Right atrium auricular region (tissue), 2 donors: ENCODE measurements at regions not wholly inside any gene's neighbourhood (a gene's known extent, or its start where the extent isn't known, plus 50 kb on each side); places are given as distances from the start of the nearest gene placed in this dataset.
"Not testable (repeated sequence)": the region's sequence is repeated elsewhere in the genome, so short reads cannot be mapped to it uniquely, and the experiment has no call there.

Experiments used
- DNase-seq: peaks from one replicate; pipeline ENCODE4 v3.0.0-alpha.2; 2019; ENCODE audit warnings: low spot score
- H3K27ac ChIP-seq, 2 donors: fragments of 200-600 bp; sonication (generic); 1 replicate in 1 of 2; 2 replicates in 1 of 2; pipeline ENCODE4 v1.5.1; 2016 to 2019
- H3K27me3 ChIP-seq, 2 donors: fragments of 200-600 bp; sonication (generic); one replicate each; pipeline versions ENCODE4 v1.5.1 to v1.6.0; 2017 to 2019
- H3K36me3 ChIP-seq: fragments of 200-600 bp; sonication (generic); one replicate; pipeline ENCODE4 v1.5.1; 2016
- H3K4me1 ChIP-seq, 2 donors: fragments of 200-600 bp; sonication (generic); one replicate each; pipeline versions ENCODE4 v1.5.1 to v1.6.0; 2017 to 2019
- H3K4me3 ChIP-seq, 2 donors: fragments of 200-600 bp; sonication (generic); 1 replicate in 1 of 2; 2 replicates in 1 of 2; pipeline ENCODE4 v1.5.1; 2017 to 2019; ENCODE audit warnings: mild to moderate bottlenecking in 1 of 2, moderate library complexity in 1 of 2
- H3K9me3 ChIP-seq, 2 donors: fragments of 200-600 bp; sonication (generic); one replicate each; pipeline ENCODE4 v1.5.1; 2019
- TF ChIP-seq, protein P1 (sequence below), 2 donors: fragments of 200-600 bp; sonication (generic); IDR thresholded peaks; one replicate each; pipeline ENCODE4 v1.5.1; 2019; ENCODE audit warnings: antibody characterized with exemption in 2 of 2

- Histone ChIP-seq H3K36me3 (no peaks in the 10 kb centered on the region), H3K9me3 (no peaks in the 10 kb centered on the region), H3K27ac (no peak overlapping the region), H3K27me3 (no peaks in the 10 kb centered on the region), H3K4me1 (peaks cover 0 to 7% of the 10 kb centered on the region in 2 donors), H3K4me3 (no peak overlapping the region)
- DNase-seq, result peak; percentile 91
- TF ChIP-seq, protein P1, sequence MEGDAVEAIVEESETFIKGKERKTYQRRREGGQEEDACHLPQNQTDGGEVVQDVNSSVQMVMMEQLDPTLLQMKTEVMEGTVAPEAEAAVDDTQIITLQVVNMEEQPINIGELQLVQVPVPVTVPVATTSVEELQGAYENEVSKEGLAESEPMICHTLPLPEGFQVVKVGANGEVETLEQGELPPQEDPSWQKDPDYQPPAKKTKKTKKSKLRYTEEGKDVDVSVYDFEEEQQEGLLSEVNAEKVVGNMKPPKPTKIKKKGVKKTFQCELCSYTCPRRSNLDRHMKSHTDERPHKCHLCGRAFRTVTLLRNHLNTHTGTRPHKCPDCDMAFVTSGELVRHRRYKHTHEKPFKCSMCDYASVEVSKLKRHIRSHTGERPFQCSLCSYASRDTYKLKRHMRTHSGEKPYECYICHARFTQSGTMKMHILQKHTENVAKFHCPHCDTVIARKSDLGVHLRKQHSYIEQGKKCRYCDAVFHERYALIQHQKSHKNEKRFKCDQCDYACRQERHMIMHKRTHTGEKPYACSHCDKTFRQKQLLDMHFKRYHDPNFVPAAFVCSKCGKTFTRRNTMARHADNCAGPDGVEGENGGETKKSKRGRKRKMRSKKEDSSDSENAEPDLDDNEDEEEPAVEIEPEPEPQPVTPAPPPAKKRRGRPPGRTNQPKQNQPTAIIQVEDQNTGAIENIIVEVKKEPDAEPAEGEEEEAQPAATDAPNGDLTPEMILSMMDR (IDR thresholded peaks at IDR 0.05), result peak; percentile 91 to 97
Observed at GRCh38 chr7:82572195-82572880, 128.8 kb upstream of the CACNA2D1 start.

GRCh38 chr7:82571047-82571446, 127.5 kb upstream of the CACNA2D1 start:
- H3K27me3 ChIP-seq, H3K36me3 ChIP-seq, H3K4me3 ChIP-seq, H3K27ac ChIP-seq, DNase-seq, H3K9me3 ChIP-seq: not testable (repeated sequence)
- peaks cover 0 to 13% of the 10 kb centered on the region in 2 donors for H3K4me1 ChIP-seq

DNA sequence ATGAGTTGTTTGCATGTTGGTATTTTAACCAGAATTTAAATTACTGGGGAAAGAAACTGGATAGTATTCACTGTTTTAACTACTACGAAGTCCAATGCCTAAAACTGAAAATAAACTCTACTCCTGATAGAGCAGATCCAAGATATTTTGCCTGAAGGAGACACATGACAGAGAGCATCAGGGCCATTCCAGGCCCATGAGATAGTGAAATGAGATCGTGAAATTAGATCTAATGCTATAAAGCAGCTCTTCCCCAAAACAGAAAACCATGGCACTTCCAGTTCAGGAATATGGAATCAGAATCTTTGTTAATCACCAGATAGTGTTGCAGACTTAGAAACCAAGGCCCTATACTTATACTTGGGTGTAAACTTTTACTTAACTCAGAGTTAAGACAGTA, 124.3 kb upstream of the CACNA2D1 start:
- no peak overlapping the region for H3K27ac ChIP-seq
- peaks cover 0 to 13% of the 10 kb centered on the region in 2 donors for H3K4me1 ChIP-seq
- H3K9me3 ChIP-seq, result no peaks in the 10 kb centered on the region
- H3K27me3 ChIP-seq, result no peaks in the 10 kb centered on the region
- DNase-seq, result no peak
- TF ChIP-seq, protein P1 (IDR thresholded peaks at IDR 0.05), result no peak
- no peaks in the 10 kb centered on the region for H3K36me3 ChIP-seq
- H3K4me3 ChIP-seq, result no peak overlapping the region

- H3K36me3 ChIP-seq, result no peaks in the 10 kb centered on the region
- DNase-seq, result no peak
- no peaks in the 10 kb centered on the region for H3K27me3 ChIP-seq
- H3K4me3 ChIP-seq, result no peak overlapping the region
- TF ChIP-seq, protein P1 (IDR thresholded peaks at IDR 0.05), result no peak
- H3K9me3 ChIP-seq, result no peaks in the 10 kb centered on the region
- H3K4me1 ChIP-seq, result peaks cover 0 to 11% of the 10 kb centered on the region in 2 donors
- H3K27ac ChIP-seq, result no peak overlapping the region
Observed at GRCh38 chr7:82567356-82567755, 123.8 kb upstream of the CACNA2D1 start.

DNA sequence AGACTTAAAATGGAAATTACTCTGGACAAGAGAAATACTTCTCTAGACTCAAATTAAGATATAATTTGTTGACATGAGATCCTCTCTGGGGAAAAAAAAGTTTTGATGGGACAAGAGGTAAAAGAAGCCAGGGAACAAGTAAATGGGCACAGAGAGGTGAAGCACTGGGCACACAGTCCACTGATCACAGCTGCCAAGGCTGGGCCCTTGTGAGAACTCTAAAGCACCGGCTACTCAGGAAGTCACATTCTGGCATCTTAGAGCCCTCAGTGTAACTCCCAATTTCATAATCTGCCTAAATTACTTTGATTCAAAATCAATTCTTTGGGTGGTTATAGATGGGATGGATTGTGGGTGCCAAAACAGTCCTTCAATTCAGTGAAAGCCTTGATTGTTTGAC, 123.2 kb upstream of the CACNA2D1 start:
- no peak for DNase-seq
- Histone ChIP-seq H3K27me3 (no peaks in the 10 kb centered on the region), H3K27ac (no peak overlapping the region), H3K4me1 (peaks cover 0 to 6% of the 10 kb centered on the region in 2 donors), H3K9me3 (no peaks in the 10 kb centered on the region), H3K4me3 (no peak overlapping the region), H3K36me3 (no peaks in the 10 kb centered on the region)
- TF ChIP-seq, protein P1 (IDR thresholded peaks at IDR 0.05), result no peak

- no peaks in the 10 kb centered on the region for H3K27me3 ChIP-seq
- DNase-seq, result no peak
Observed at GRCh38 chr7:82562716-82563404, 119.3 kb upstream of the CACNA2D1 start.

More at GRCh38 chr7:82562716-82563404, 119.3 kb upstream of the CACNA2D1 start:
- H3K9me3 ChIP-seq, result no peaks in the 10 kb centered on the region
- H3K4me1 ChIP-seq, result peaks cover 0 to 10% of the 10 kb centered on the region in 2 donors
- no peak overlapping the region for H3K27ac ChIP-seq
- TF ChIP-seq, protein P1 (IDR thresholded peaks at IDR 0.05), result no peak
- H3K36me3 ChIP-seq, result no peaks in the 10 kb centered on the region
- H3K4me3 ChIP-seq, result no peak overlapping the region
